ENCODE measurements at regions not wholly inside any gene's neighbourhood (a gene's known extent, or its start where the extent isn't known, plus 50 kb on each side); places are given as distances from the start of the nearest gene placed in this dataset.

GRCh38 chr16:35713762-35714650 lies 2254.6 kb downstream of the TP53TG3F start:
- in situ Hi-C loops (cut with HindIII; ENCODE audit: low sequenced_read_pairs), result no loop called here

- in situ Hi-C loops (cut with HindIII; ENCODE audit: low sequenced_read_pairs), result no loop called here
Measured at GRCh38 chr16:35714665-35715064, 2255.3 kb downstream of the TP53TG3F start.

GRCh38 chr16:35724551-35724950 lies 2265.1 kb downstream of the TP53TG3F start:
- in situ Hi-C loops (cut with HindIII; ENCODE audit: low sequenced_read_pairs), result no loop called here

GRCh38 chr16:35725949-35726348 lies 2266.5 kb downstream of the TP53TG3F start:
- in situ Hi-C loops (cut with HindIII; ENCODE audit: low sequenced_read_pairs), result no loop called here

- in situ Hi-C loops (cut with HindIII; ENCODE audit: low sequenced_read_pairs), result no loop called here
Measured at GRCh38 chr16:35730251-35730650, 2270.8 kb downstream of the TP53TG3F start.

GRCh38 chr16:35731341-35732040 lies 2272.1 kb downstream of the TP53TG3F start:
- in situ Hi-C loops (cut with HindIII; ENCODE audit: low sequenced_read_pairs), result no loop called here

GRCh38 chr16:35732046-35732810 lies 2272.8 kb downstream of the TP53TG3F start:
- in situ Hi-C loops (cut with HindIII; ENCODE audit: low sequenced_read_pairs), result no loop called here

GRCh38 chr16:35733278-35733965 lies 2274.0 kb downstream of the TP53TG3F start:
- in situ Hi-C loops (cut with HindIII; ENCODE audit: low sequenced_read_pairs), result no loop called here

GRCh38 chr16:35733971-35734702 lies 2274.7 kb downstream of the TP53TG3F start:
- in situ Hi-C loops (cut with HindIII; ENCODE audit: low sequenced_read_pairs), result no loop called here

- in situ Hi-C loops (cut with HindIII; ENCODE audit: low sequenced_read_pairs), result no loop called here
Measured at GRCh38 chr16:35734728-35735402, 2275.5 kb downstream of the TP53TG3F start.

GRCh38 chr16:35735403-35736251 lies 2276.2 kb downstream of the TP53TG3F start:
- in situ Hi-C loops (cut with HindIII; ENCODE audit: low sequenced_read_pairs), result no loop called here

- in situ Hi-C loops (cut with HindIII; ENCODE audit: low sequenced_read_pairs), result no loop called here
Measured at GRCh38 chr16:35736546-35736945, 2277.1 kb downstream of the TP53TG3F start.

GRCh38 chr16:35737076-35737475 lies 2277.7 kb downstream of the TP53TG3F start:
- in situ Hi-C loops (cut with HindIII; ENCODE audit: low sequenced_read_pairs), result no loop called here

- in situ Hi-C loops (cut with HindIII; ENCODE audit: low sequenced_read_pairs), result no loop called here
Measured at GRCh38 chr16:35741546-35741945, 2282.1 kb downstream of the TP53TG3F start.

- in situ Hi-C loops (cut with HindIII; ENCODE audit: low sequenced_read_pairs), result no loop called here
Measured at GRCh38 chr16:35743101-35743692, 2283.8 kb downstream of the TP53TG3F start.

- in situ Hi-C loops (cut with HindIII; ENCODE audit: low sequenced_read_pairs), result no loop called here
Measured at GRCh38 chr16:35744084-35744483, 2284.7 kb downstream of the TP53TG3F start.

GRCh38 chr16:35744726-35745125 lies 2285.3 kb downstream of the TP53TG3F start:
- in situ Hi-C loops (cut with HindIII; ENCODE audit: low sequenced_read_pairs), result no loop called here

GRCh38 chr16:35745191-35745590 lies 2285.8 kb downstream of the TP53TG3F start:
- in situ Hi-C loops (cut with HindIII; ENCODE audit: low sequenced_read_pairs), result no loop called here

Measured in endothelial cell of hepatic sinusoid (primary cell).